GM23338 (cell line): ENCODE measurements at regions not wholly inside any gene's neighbourhood (a gene's known extent, or its start where the extent isn't known, plus 50 kb on each side); places are given as distances from the start of the nearest gene placed in this dataset.

Experiments used
- CREB1 ChIP-seq: fragments of 250-450 bp; sonication (Bioruptor Pico); IDR thresholded peaks from 2 replicates; pipeline ENCODE4 v1.5.0; 2020; ENCODE audit warnings: low read depth, mild to moderate bottlenecking, moderate library complexity
- CTCF ChIP-seq, 2 experiments: fragments of 200-600 bp in 1 of 2; sonication (generic) in 1 of 2; conservative IDR thresholded peaks; 2 replicates each; pipeline versions ENCODE4 v1.5.1 to v1.6.1; 2016 to 2017; ENCODE audit warnings: antibody characterized with exemption in 2 of 2, low read depth in 2 of 2, mild to moderate bottlenecking in 2 of 2, moderate library complexity in 1 of 2
- POLR2AphosphoS5 ChIP-seq: IDR thresholded peaks from 2 replicates; pipeline ENCODE4 v1.6.1; 2016; ENCODE audit warnings: antibody characterized with exemption, low read depth
- REST ChIP-seq: IDR thresholded peaks from one replicate; pipeline ENCODE4 v1.6.1; 2018; ENCODE audit warnings: antibody characterized with exemption; ENCODE audit not compliant: unreplicated experiment

- TF ChIP-seq REST, result no peak
- TF ChIP-seq CTCF (conservative IDR thresholded peaks at IDR 0.05; ENCODE audit: low read depth in 2 of 2), result no peak
- TF ChIP-seq CREB1, result no peak
- TF ChIP-seq POLR2AphosphoS5, result no peak
Measured at GRCh38 chr4:180518906-180519305, 1724.3 kb upstream of the TENM3 start.
